ENCODE measurements at regions not wholly inside any gene's neighbourhood (a gene's known extent, or its start where the extent isn't known, plus 50 kb on each side); places are given as distances from the start of the nearest gene placed in this dataset.

DNA sequence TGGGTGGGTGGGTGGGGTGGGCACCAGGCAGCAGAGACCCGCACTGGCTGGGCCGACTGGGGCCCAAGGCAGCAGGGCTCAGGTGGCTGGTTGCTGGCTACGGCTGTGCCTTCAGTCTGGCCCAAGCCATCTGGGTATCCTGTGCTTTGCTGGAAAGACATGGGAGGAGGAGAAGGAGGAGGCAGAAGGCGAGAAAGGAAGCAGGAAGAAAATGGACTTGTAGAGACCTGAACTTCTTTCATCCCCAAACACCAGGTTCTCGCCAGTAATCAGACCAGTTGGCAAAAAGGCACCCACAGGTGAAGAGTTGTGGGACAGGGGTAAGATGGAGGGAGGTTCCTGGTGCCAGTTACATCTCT lies 78.8 kb downstream of the IGLL1 start:
- CTCF ChIA-PET, result no interaction called here
- H3F3A ChIP-seq (ENCODE audit: insufficient read depth, low read depth), result no peaks in the 10 kb centered on the region
- no peaks in the 10 kb centered on the region for H4K20me1 ChIP-seq (ENCODE audit: insufficient read depth)
- POLR2A ChIA-PET (ENCODE audit: unreplicated experiment), result no interaction called here
- no peak overlapping the region for H3K4me3 ChIP-seq
- BruUV-seq (replicated peaks), result no TSS peak
- H3K27ac ChIP-seq, result no peak overlapping the region
- H2AFZ ChIP-seq, result no peak overlapping the region
- no peaks in the 10 kb centered on the region for H3K36me3 ChIP-seq (ENCODE audit: low read depth)
- H3K9me3 ChIP-seq (ENCODE audit: insufficient read depth, low read depth), result no peaks in the 10 kb centered on the region
- no peaks in the 10 kb centered on the region for H3K9me2 ChIP-seq (ENCODE audit: insufficient read depth)
- H3K4me1 ChIP-seq (replicated peaks; ENCODE audit: insufficient read depth), result no peaks in the 10 kb centered on the region
- no peak overlapping the region for H3K4me2 ChIP-seq
- H3K79me2 ChIP-seq (ENCODE audit: low read depth), result no peaks in the 10 kb centered on the region
- intact Hi-C loops (cut with micrococcal nuclease; ENCODE audit: unreplicated experiment), result no loop called here
- peaks cover 67% of the 10 kb centered on the region for H3K27me3 ChIP-seq (ENCODE audit: insufficient read depth, low read depth)
- DNase-seq, result no peak
- TF ChIP-seq, protein P1, sequence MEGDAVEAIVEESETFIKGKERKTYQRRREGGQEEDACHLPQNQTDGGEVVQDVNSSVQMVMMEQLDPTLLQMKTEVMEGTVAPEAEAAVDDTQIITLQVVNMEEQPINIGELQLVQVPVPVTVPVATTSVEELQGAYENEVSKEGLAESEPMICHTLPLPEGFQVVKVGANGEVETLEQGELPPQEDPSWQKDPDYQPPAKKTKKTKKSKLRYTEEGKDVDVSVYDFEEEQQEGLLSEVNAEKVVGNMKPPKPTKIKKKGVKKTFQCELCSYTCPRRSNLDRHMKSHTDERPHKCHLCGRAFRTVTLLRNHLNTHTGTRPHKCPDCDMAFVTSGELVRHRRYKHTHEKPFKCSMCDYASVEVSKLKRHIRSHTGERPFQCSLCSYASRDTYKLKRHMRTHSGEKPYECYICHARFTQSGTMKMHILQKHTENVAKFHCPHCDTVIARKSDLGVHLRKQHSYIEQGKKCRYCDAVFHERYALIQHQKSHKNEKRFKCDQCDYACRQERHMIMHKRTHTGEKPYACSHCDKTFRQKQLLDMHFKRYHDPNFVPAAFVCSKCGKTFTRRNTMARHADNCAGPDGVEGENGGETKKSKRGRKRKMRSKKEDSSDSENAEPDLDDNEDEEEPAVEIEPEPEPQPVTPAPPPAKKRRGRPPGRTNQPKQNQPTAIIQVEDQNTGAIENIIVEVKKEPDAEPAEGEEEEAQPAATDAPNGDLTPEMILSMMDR (conservative IDR thresholded peaks at IDR 0.05), result no peak
- TF ChIP-seq EZH2 (IDR thresholded peaks at IDR 0.05; ENCODE audit: low read depth), result no peak

DNA sequence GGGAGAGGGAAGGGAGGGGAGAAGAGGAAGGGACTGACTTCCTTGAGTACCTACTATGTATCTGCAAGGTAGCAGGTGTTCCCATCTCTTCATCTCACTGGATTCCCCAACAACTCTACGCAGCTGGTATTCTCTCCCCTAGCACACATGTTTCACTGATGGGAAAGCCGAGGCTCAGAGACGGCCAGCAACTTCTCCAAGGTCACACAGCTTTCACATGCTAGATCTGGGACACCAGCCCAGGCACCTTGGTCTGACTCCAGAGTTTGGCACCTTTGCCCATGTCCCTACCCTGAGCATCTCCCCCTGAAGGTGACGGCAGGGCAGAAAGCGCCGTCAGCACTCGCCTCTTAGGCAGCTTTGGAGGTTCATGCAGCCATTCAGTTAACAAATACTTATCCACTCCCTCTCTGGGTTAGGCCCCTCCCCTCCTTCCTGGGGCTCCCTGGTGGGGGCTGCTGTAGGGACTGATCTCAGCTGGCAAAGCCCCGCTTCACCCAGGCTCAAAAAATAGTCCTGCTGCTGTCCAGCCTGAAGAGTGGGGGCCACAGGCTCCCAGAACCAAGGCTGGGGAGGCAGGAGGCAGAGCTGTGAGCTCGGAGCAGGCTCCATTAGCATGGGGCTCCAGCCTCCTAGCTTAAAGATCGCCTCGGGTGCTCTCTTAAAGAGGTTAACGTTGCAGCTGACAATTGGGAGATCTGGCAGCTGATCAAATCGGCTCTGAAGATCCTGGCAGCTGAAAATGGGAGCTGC lies 79.4 kb downstream of the IGLL1 start:
- CTCF ChIA-PET, result no interaction called here
- no peaks in the 10 kb centered on the region for H3K4me1 ChIP-seq (replicated peaks; ENCODE audit: insufficient read depth)
- no peaks in the 10 kb centered on the region for H3K9me3 ChIP-seq (ENCODE audit: insufficient read depth, low read depth)
- no peaks in the 10 kb centered on the region for H4K20me1 ChIP-seq (ENCODE audit: insufficient read depth)
- TF ChIP-seq EZH2 (IDR thresholded peaks at IDR 0.05; ENCODE audit: low read depth), result no peak
- TF ChIP-seq, protein P1 (conservative IDR thresholded peaks at IDR 0.05), result no peak
- H3K4me3 ChIP-seq, result no peak overlapping the region
- no peak overlapping the region for H3K27ac ChIP-seq
- POLR2A ChIA-PET (ENCODE audit: unreplicated experiment), result no interaction called here
- intact Hi-C loops (cut with micrococcal nuclease; ENCODE audit: unreplicated experiment), result no loop called here
- H3K9me2 ChIP-seq (ENCODE audit: insufficient read depth), result no peaks in the 10 kb centered on the region
- no peaks in the 10 kb centered on the region for H3K79me2 ChIP-seq (ENCODE audit: low read depth)
- H3K36me3 ChIP-seq (ENCODE audit: low read depth), result no peaks in the 10 kb centered on the region
- H3F3A ChIP-seq (ENCODE audit: insufficient read depth, low read depth), result no peaks in the 10 kb centered on the region
- BruUV-seq (replicated peaks), result no TSS peak
- H3K27me3 ChIP-seq (ENCODE audit: insufficient read depth, low read depth), result peaks cover 61% of the 10 kb centered on the region
- no peak overlapping the region for H3K4me2 ChIP-seq
- no peak for DNase-seq
- H2AFZ ChIP-seq, result no peak overlapping the region

DNA sequence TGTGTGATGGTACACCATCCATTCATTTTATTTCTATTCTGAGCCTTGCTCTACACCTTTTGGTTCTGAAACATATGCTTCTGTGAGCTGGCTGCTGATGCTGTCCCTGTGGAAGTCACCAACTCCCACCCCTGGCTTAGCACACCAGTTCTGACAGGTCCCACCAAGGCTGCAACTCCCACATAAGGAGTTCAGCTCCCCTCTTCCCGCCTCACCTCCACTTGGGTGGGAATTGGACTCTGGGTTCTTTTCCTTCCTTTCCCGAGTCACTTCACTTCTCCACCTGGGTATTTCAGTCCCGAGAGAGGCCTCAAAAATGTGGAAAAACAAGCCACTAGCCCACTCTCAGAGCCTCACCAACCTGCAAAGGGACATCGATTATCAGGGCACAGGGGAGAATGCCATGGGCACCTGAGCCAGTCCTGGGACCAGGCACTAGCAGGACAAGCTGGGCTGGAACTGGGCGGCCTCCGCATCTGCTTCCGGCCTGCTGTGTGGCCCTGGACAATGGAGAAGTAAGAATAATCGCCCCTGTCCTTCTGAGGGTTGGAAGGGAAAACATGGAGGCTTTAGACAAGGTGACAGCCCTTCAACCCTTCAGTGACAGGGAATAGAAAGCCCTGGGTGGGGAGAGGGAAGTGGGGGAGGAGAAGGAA lies 80.1 kb downstream of the IGLL1 start:
- no peaks in the 10 kb centered on the region for H4K20me1 ChIP-seq (ENCODE audit: insufficient read depth)
- H3K36me3 ChIP-seq (ENCODE audit: low read depth), result no peaks in the 10 kb centered on the region
- no peaks in the 10 kb centered on the region for H3F3A ChIP-seq (ENCODE audit: insufficient read depth, low read depth)
- no peaks in the 10 kb centered on the region for H3K9me3 ChIP-seq (ENCODE audit: insufficient read depth, low read depth)
- no peak for DNase-seq
- CTCF ChIA-PET, result no interaction called here
- H3K4me3 ChIP-seq, result no peak overlapping the region
- BruUV-seq (replicated peaks), result no TSS peak
- H3K27ac ChIP-seq, result no peak overlapping the region
- no peaks in the 10 kb centered on the region for H3K79me2 ChIP-seq (ENCODE audit: low read depth)
- no peak overlapping the region for H3K4me2 ChIP-seq
- no peaks in the 10 kb centered on the region for H3K9me2 ChIP-seq (ENCODE audit: insufficient read depth)
- TF ChIP-seq, protein P1 (conservative IDR thresholded peaks at IDR 0.05), result no peak
- no peak for TF ChIP-seq EZH2 (IDR thresholded peaks at IDR 0.05; ENCODE audit: low read depth)
- H2AFZ ChIP-seq, result no peak overlapping the region
- no peaks in the 10 kb centered on the region for H3K4me1 ChIP-seq (replicated peaks; ENCODE audit: insufficient read depth)
- intact Hi-C loops (cut with micrococcal nuclease; ENCODE audit: unreplicated experiment), result no loop called here
- H3K27me3 ChIP-seq (ENCODE audit: insufficient read depth, low read depth), result peaks cover 60% of the 10 kb centered on the region
- POLR2A ChIA-PET (ENCODE audit: unreplicated experiment), result no interaction called here

Measured in PC-9 (cell line).